ENCODE measurements at regions not wholly inside any gene's neighbourhood (a gene's known extent, or its start where the extent isn't known, plus 50 kb on each side); places are given as distances from the start of the nearest gene placed in this dataset.

GRCh38 chr5:118435131-118435530 lies 553.2 kb downstream of the DTWD2 start:
- no peaks in the 10 kb centered on the region for H3K4me1 ChIP-seq (ENCODE audit: control insufficient read depth, extremely low read depth, insufficient read depth, low read length)
- TF ChIP-seq EZH2 (IDR thresholded peaks at IDR 0.05; ENCODE audit: low read length) (no peak), CTCF (optimal IDR thresholded peaks at IDR 0.05 in 1 of 3, IDR thresholded peaks at IDR 0.05 in 1 of 3, conservative IDR thresholded peaks at IDR 0.05 in 1 of 3; ENCODE audit: extremely low read depth in 1 of 3, insufficient read depth in 2 of 3, low read length in 3 of 3) (no peak)
- dilution Hi-C loops (cut with MboI; ENCODE audit: extremely low pct_ligation_motif_present, low sequenced_read_pairs) = no loop called here

GRCh38 chr5:118434522-118434921 lies 553.8 kb downstream of the DTWD2 start:
- dilution Hi-C loops (cut with MboI; ENCODE audit: extremely low pct_ligation_motif_present, low sequenced_read_pairs) = no loop called here
- no peak for TF ChIP-seq EZH2 (IDR thresholded peaks at IDR 0.05; ENCODE audit: low read length)
- no peak for TF ChIP-seq CTCF (optimal IDR thresholded peaks at IDR 0.05 in 1 of 3, IDR thresholded peaks at IDR 0.05 in 1 of 3, conservative IDR thresholded peaks at IDR 0.05 in 1 of 3; ENCODE audit: extremely low read depth in 1 of 3, insufficient read depth in 2 of 3, low read length in 3 of 3)
- H3K4me2 ChIP-seq (ENCODE audit: control insufficient read depth, extremely low read depth, insufficient read depth, low read depth, low read length) = no peak overlapping the region
- H3K79me2 ChIP-seq (ENCODE audit: control insufficient read depth, insufficient read depth, low read length) = no peaks in the 10 kb centered on the region
- no peak overlapping the region for H3K27ac ChIP-seq (ENCODE audit: control insufficient read depth, insufficient read depth, low read length)
- no peak overlapping the region for H3K4me3 ChIP-seq (ENCODE audit: control insufficient read depth in 2 of 3, extremely low read depth in 1 of 3, insufficient read depth in 2 of 3, low read depth in 1 of 3, low read length in 3 of 3)
- FAIRE-seq (no peak), DNase-seq (ENCODE audit: low read depth, low spot score) (no peak)
- peak overlapping the region; percentile 37 for H2AFZ ChIP-seq (ENCODE audit: control insufficient read depth, low read length)
- H3K4me1 ChIP-seq (ENCODE audit: control insufficient read depth, extremely low read depth, insufficient read depth, low read length) = no peaks in the 10 kb centered on the region
- H3K36me3 ChIP-seq (ENCODE audit: control insufficient read depth in 2 of 2, extremely low read depth in 1 of 2, insufficient read depth in 2 of 2, low read length in 2 of 2) = no peaks in the 10 kb centered on the region
- no peaks in the 10 kb centered on the region for H3K9me3 ChIP-seq (ENCODE audit: control insufficient read depth, low read depth, low read length)
- H3K9ac ChIP-seq (ENCODE audit: control insufficient read depth, extremely low read depth, insufficient read depth, low read length) = no peak overlapping the region
- H3K27me3 ChIP-seq (ENCODE audit: control insufficient read depth, extremely low read depth, insufficient read depth, low read length) = no peaks in the 10 kb centered on the region
- no peaks in the 10 kb centered on the region for H3K9me1 ChIP-seq (ENCODE audit: control insufficient read depth, extremely low read depth, insufficient read depth, low read length)
- no peaks in the 10 kb centered on the region for H4K20me1 ChIP-seq (ENCODE audit: control insufficient read depth, extremely low read depth, insufficient read depth, low read length)

More at GRCh38 chr5:118435131-118435530, 553.2 kb downstream of the DTWD2 start:
- H3K9ac ChIP-seq (ENCODE audit: control insufficient read depth, extremely low read depth, insufficient read depth, low read length) = no peak overlapping the region
- H3K27ac ChIP-seq (ENCODE audit: control insufficient read depth, insufficient read depth, low read length) = no peak overlapping the region
- H3K9me1 ChIP-seq (ENCODE audit: control insufficient read depth, extremely low read depth, insufficient read depth, low read length) = no peaks in the 10 kb centered on the region
- H3K79me2 ChIP-seq (ENCODE audit: control insufficient read depth, insufficient read depth, low read length) = no peaks in the 10 kb centered on the region
- H3K4me3 ChIP-seq (ENCODE audit: control insufficient read depth in 2 of 3, extremely low read depth in 1 of 3, insufficient read depth in 2 of 3, low read depth in 1 of 3, low read length in 3 of 3) = no peak overlapping the region
- FAIRE-seq (no peak), DNase-seq (ENCODE audit: low read depth, low spot score) (no peak)
- no peak overlapping the region for H2AFZ ChIP-seq (ENCODE audit: control insufficient read depth, low read length)
- no peaks in the 10 kb centered on the region for H3K36me3 ChIP-seq (ENCODE audit: control insufficient read depth in 2 of 2, extremely low read depth in 1 of 2, insufficient read depth in 2 of 2, low read length in 2 of 2)
- H3K9me3 ChIP-seq (ENCODE audit: control insufficient read depth, low read depth, low read length) = no peaks in the 10 kb centered on the region
- H3K4me2 ChIP-seq (ENCODE audit: control insufficient read depth, extremely low read depth, insufficient read depth, low read depth, low read length) = no peak overlapping the region
- H4K20me1 ChIP-seq (ENCODE audit: control insufficient read depth, extremely low read depth, insufficient read depth, low read length) = no peaks in the 10 kb centered on the region
- H3K27me3 ChIP-seq (ENCODE audit: control insufficient read depth, extremely low read depth, insufficient read depth, low read length) = no peaks in the 10 kb centered on the region

Measured in keratinocyte (primary cell).